GM12864 (cell line): ENCODE measurements at regions not wholly inside any gene's neighbourhood (a gene's known extent, or its start where the extent isn't known, plus 50 kb on each side); places are given as distances from the start of the nearest gene placed in this dataset.
A peak's percentile ranks its signal among the peaks of the same experiment; 100 is the strongest.

Experiments used
- DNase-seq: peaks from one replicate; pipeline ENCODE4 v3.0.0-alpha.2; 2011; ENCODE audit warnings: low read depth
- H3K4me3 ChIP-seq: 2 replicates; pipeline ENCODE4 v1.5.1; 2011; ENCODE audit warnings: mild to moderate bottlenecking, low read depth, low read length, control low read depth
- TF ChIP-seq, protein P1 (sequence below): IDR thresholded peaks from 2 replicates; pipeline ENCODE4 v1.5.1; 2011; ENCODE audit warnings: low read depth, mild to moderate bottlenecking, moderate library complexity, low read length, control low read depth, inconsistent platforms; ENCODE audit errors: missing control alignments

- DNase-seq, result peak; percentile 5
- no peak overlapping the region for H3K4me3 ChIP-seq
- TF ChIP-seq, protein P1, sequence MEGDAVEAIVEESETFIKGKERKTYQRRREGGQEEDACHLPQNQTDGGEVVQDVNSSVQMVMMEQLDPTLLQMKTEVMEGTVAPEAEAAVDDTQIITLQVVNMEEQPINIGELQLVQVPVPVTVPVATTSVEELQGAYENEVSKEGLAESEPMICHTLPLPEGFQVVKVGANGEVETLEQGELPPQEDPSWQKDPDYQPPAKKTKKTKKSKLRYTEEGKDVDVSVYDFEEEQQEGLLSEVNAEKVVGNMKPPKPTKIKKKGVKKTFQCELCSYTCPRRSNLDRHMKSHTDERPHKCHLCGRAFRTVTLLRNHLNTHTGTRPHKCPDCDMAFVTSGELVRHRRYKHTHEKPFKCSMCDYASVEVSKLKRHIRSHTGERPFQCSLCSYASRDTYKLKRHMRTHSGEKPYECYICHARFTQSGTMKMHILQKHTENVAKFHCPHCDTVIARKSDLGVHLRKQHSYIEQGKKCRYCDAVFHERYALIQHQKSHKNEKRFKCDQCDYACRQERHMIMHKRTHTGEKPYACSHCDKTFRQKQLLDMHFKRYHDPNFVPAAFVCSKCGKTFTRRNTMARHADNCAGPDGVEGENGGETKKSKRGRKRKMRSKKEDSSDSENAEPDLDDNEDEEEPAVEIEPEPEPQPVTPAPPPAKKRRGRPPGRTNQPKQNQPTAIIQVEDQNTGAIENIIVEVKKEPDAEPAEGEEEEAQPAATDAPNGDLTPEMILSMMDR, result no peak
These were observed 223.6 kb downstream of the MDFIC start for GRCh38 chr7:115145512-115145911.

DNA sequence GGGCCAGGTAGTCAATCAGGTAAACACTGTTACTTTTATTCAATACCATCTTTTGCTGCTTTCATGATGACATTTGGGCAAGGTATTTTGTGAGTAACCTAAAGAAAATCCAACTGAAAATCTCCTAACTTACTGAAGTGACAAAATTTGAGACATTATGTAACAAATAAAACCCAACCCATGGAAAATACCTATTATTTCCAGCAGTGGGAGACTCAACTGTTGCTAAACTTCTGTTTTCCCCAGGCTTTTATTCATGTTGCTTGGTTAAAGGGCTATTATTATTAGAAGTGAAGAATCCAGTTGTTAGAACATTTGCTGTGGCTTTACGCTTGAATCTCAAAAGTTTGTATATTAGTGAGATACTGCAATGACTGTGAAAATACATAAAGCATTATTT lies 215.9 kb downstream of the MDFIC start:
- H3K4me3 ChIP-seq, result no peak overlapping the region
- TF ChIP-seq, protein P1, result no peak
- DNase-seq, result no peak

DNA sequence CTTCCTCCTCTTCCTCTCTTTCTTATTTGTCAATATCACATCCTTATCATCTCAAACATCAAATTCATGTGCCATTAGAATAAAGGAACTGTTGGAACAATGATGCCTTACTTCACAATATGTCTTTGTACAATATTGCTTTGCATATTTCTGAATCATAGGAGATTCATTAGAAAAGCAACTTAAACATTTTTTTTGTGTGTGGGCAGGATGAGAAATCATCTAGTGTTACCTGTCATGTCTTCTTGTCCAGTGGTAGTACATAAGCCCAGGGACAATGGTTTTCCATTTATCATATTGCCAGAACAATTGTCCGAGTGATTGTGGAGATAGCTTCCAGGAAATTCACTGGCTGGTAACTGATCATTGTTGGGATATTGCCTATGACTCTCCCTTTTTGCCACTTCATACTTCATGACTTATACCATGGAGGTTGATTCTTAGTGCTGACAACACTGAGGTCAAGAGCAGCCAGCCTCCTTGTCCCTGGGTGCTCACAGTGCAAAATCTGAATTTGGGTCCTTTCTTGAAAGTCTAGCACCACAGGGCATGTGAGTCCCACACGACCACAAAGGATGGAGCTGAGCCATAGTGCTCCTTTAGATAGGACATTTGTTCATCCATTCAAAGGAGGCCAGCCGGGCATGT lies 215.0 kb downstream of the MDFIC start:
- DNase-seq, result no peak
- no peak overlapping the region for H3K4me3 ChIP-seq
- TF ChIP-seq, protein P1, result no peak

DNA sequence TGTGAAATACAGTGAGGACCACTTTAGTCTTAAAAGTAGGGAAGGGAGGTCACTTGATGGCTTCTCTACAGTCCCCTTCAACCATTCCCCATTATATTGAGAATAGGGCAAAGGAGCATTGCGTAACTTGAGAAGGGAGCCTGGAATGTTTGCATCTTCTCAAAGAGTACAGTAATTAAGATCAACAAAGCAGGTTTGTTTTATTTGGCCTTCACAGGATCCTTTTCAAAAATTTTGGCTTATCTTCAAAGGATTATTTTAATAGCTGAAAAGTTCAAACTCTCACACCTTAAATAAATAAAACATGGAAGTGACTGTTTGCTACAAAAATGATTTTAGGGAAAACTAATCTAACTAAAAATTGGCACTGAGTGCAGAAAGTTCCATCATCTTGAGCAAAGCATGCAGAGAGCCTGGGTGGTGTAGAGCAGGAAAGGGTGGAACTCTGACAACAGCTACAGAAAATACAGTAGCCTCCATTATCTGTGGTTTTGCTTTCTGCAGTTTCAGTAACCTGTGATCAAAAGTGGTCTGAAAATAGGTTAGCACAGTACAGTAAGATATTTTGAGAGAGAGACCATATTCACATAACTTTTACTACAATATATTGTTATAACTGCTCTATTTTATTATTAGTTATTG lies 214.0 kb downstream of the MDFIC start:
- DNase-seq, result peak; percentile 4
- H3K4me3 ChIP-seq, result no peak overlapping the region
- TF ChIP-seq, protein P1, result no peak

- no peak overlapping the region for H3K4me3 ChIP-seq
- DNase-seq, result no peak
- TF ChIP-seq, protein P1, result no peak
These were observed 213.3 kb downstream of the MDFIC start for GRCh38 chr7:115135146-115135545.

DNA sequence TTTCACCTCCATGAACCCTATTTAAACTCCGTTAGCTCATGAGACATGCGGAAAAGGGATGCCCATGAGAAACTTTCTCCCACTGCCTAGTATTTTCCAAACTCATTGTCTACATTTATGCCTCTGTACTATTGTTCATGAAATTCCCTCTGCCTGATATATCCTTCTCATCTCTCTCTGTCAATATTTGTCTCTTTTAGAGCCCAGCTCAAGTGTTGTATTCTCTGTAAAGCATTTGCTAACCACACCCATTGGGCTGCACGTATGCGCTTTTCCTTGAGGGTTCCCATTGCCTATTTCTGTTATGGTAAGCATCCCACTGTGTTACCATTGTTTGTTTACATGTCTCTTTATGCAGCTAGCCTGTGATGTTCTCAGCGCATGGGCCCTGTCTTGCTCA lies 211.4 kb downstream of the MDFIC start:
- no peak for DNase-seq
- no peak overlapping the region for H3K4me3 ChIP-seq
- TF ChIP-seq, protein P1, result no peak

DNA sequence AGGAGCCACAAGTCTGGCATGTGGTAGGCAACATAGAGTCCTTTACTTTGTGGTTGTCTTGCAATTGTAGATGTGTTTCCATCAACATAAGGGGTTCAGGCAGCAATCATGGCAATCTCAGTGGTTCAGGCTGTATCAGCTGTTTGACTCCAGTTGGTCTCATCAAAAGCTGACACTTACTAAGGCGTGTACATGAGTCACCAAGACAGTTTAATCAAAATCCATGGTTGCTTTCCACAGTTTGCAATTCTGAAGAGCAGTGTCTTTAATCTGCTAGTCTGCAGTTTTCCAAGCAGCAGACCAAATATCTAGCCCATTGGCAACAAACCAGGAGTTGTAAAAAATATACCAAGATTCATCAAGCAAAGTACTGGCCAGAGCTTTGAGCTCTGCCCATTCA lies 210.2 kb downstream of the MDFIC start:
- no peak for DNase-seq
- TF ChIP-seq, protein P1, result no peak
- H3K4me3 ChIP-seq, result no peak overlapping the region
